Stimulated activated naive B cell treated with anti-CD40 and anti-IgM and Interleukin-4, amounts not matched to agents 10 μg/mL and 1 μg/mL and 100 μg/mL, for 72 hours (primary cell): ENCODE measurements at regions not wholly inside any gene's neighbourhood (a gene's known extent, or its start where the extent isn't known, plus 50 kb on each side); places are given as distances from the start of the nearest gene placed in this dataset.

Source experiments
- ATAC-seq, 2 donors: fragments of 150-1000 bp; cut with Tn5 transposase; replicated peaks; 2 replicates each; pipeline ENCODE4 v1.10.0; 2021; ENCODE audit warnings: moderate library complexity in 1 of 2
- DNase-seq: peaks from one replicate; pipeline ENCODE4 v3.0.0; 2021
- H3K27ac Mint-ChIP-seq: one replicate; pipeline ENCODE4 v1.8.0; 2022; ENCODE audit warnings: mild to moderate bottlenecking, mixed read lengths
- H3K27me3 Mint-ChIP-seq, 2 donors: one replicate each; pipeline ENCODE4 v1.8.0; 2022; ENCODE audit warnings: mixed read lengths in 2 of 2
- H3K36me3 Mint-ChIP-seq, 2 donors: one replicate each; pipeline ENCODE4 v1.8.0; 2022; ENCODE audit warnings: mixed read lengths in 2 of 2, mild to moderate bottlenecking in 1 of 2
- H3K4me1 Mint-ChIP-seq, 2 donors: one replicate each; pipeline ENCODE4 v1.8.0; 2022; ENCODE audit warnings: mixed read lengths in 2 of 2, mild to moderate bottlenecking in 1 of 2
- H3K4me3 Mint-ChIP-seq, 2 donors: one replicate each; pipeline ENCODE4 v1.8.0; 2022; ENCODE audit warnings: mild to moderate bottlenecking in 2 of 2, mixed read lengths in 2 of 2, moderate library complexity in 1 of 2
- H3K9me3 Mint-ChIP-seq, 2 donors: one replicate each; pipeline ENCODE4 v1.8.0; 2022; ENCODE audit warnings: mixed read lengths in 2 of 2, mild to moderate bottlenecking in 1 of 2

DNA sequence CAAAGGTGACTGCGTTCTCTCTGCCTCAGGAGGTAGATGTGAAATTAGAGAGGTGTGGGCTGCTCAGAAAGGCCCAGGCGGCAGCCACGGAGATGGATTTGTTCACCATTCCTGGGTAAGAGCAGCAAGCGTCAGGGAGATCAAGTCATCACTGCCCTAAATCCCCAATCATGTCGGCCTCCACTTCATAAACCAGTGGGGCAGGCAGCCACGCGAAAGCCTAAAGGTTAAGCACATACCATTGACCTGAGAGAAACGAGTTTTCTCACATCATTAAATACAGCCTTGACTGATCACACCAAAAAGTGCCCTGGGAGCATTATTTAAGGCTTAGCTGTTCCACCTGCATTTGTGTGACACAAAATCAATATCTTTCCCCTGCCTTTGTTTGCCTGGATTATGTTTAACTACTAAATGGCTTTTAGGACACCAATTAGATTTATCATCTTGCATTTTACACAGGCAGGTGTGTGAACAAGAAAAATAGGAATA is 50.7 kb upstream of the FOXB1 start:
- H3K9me3 Mint-ChIP-seq = peaks cover 0 to 5% of the 10 kb centered on the region in 2 donors
- H3K36me3 Mint-ChIP-seq = no peaks in the 10 kb centered on the region
- ATAC-seq (no peak), DNase-seq (no peak)
- H3K4me3 Mint-ChIP-seq = no peak overlapping the region
- H3K27me3 Mint-ChIP-seq = peaks cover 7 to 16% of the 10 kb centered on the region in 2 donors
- no peak overlapping the region for H3K27ac Mint-ChIP-seq
- H3K4me1 Mint-ChIP-seq = no peaks in the 10 kb centered on the region

DNA sequence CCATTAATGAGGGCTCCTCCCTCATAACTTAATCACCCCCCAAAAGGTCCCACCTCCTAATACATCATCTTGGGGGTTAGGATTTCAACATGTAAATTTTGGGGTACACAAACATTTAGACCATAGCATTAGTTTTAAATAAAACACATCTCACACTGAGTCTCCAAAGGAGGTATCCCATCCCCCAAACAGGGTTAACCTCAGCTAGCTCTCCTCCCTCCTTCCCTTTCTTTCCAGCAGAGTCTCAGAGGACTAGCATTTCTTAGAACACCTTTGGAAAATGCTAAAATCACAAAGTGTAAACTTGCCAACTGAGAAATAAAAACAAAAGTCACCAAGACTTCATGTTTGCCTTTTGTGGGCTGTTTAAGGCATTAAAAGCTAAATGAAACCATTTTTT is 51.2 kb upstream of the FOXB1 start:
- peaks cover 7 to 16% of the 10 kb centered on the region in 2 donors for H3K27me3 Mint-ChIP-seq
- no peaks in the 10 kb centered on the region for H3K4me1 Mint-ChIP-seq
- ATAC-seq (no peak), DNase-seq (no peak)
- H3K4me3 Mint-ChIP-seq = no peak overlapping the region
- no peak overlapping the region for H3K27ac Mint-ChIP-seq
- no peaks in the 10 kb centered on the region for H3K36me3 Mint-ChIP-seq
- peaks cover 0 to 5% of the 10 kb centered on the region in 2 donors for H3K9me3 Mint-ChIP-seq

DNA sequence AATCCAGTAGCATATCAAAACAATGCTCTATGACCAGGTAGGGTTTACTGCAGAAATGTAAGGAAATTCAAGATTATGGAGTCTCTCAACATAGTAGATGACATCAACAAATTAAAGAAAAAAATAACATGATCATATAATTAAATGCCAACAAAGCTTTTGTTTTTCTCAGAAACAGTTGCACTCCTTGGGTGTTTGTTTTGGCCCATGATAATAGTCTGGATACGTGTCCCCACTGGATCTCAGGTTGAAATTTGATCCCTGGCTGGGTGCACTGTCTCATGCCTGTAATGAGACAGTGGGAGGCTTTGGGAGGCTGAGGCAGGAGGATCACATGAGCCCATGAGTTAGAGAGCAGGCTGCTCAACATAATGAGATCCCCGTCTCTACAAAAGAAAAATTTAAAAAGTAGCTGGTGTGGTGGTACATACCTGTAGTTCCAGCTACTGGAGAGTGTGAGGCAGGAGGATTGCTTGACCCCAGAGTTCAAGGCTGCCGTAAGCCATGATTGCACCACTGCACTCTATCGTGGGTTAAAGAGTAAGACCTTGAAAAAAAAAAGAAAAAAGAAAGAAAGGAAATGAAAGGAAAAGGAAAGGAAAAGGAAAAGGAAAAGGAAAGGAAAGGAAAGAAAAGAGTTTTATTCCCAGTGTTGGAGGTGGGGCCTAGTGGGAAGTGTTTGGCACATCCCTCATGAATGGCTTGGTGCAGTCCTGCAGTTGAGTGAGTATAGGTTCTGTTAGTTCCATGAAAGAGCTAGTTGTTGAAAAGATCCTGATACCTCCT is 53.3 kb upstream of the FOXB1 start:
- Mint-ChIP-seq H3K27me3 (peaks cover 7 to 16% of the 10 kb centered on the region in 2 donors), H3K4me1 (no peaks in the 10 kb centered on the region), H3K27ac (no peak overlapping the region)

DNA sequence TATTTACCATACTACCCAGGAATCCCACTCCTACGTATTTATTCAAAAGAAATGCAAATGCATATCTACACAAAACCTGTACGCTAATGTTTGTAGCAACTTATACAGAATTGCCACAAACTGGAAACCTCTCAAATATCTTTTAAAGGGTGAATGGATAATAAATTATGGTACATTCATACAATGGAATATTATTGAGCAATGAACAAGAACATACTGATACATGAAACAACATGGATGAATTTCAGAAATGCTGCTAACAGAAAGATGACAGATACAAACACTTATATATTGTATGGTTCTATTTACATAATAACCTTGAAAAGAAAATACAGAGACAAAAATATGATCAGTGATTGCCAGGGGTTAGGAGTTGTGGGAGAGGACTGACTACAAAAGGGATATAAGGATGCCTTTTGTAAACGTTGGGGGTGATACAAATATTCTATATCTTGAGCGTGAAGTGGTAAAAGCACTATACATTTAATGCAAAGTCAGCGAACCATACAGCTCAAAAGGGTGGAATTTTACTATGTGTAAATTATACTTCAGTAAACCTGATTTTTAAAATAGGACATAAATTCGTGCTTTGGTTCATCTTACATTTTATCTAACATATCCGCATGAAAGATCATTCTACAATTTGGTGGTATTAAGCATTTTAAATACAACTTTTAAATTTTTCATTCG is 55.0 kb upstream of the FOXB1 start:
- ATAC-seq (no peak), DNase-seq (no peak)
- Mint-ChIP-seq H3K27ac (no peak overlapping the region), H3K9me3 (peaks cover 0 to 5% of the 10 kb centered on the region in 2 donors), H3K4me1 (no peaks in the 10 kb centered on the region), H3K4me3 (no peak overlapping the region), H3K27me3 (peaks cover 9 to 20% of the 10 kb centered on the region in 2 donors), H3K36me3 (no peaks in the 10 kb centered on the region)

More for the DNA sequence above, 53.3 kb upstream of the FOXB1 start:
- DNase-seq (no peak), ATAC-seq (no peak)
- H3K4me3 Mint-ChIP-seq = no peak overlapping the region
- no peaks in the 10 kb centered on the region for H3K36me3 Mint-ChIP-seq
- H3K9me3 Mint-ChIP-seq = peaks cover 0 to 5% of the 10 kb centered on the region in 2 donors

DNA sequence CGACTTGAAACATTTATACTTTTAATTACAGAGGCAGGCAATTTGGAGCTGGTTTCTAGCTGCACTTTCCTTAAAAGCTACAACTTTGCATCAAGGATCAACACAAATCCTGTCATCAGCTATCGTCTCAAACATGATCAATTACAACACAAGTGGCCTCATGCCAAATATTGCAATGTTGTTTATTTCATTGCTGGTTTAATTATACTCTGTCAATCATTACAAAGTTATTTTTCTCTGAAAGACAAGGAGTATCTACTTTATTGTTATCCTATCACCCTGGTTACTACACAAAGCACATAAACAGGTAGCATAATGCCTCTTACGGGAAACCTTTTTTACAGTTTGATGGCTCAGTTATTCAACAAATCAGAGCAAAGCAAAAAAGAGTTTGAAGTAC is 58.0 kb upstream of the FOXB1 start:
- DNase-seq = no peak
- Mint-ChIP-seq H3K27ac (no peak overlapping the region), H3K9me3 (no peaks in the 10 kb centered on the region), H3K4me3 (no peak overlapping the region), H3K36me3 (no peaks in the 10 kb centered on the region), H3K27me3 (peaks cover 9 to 14% of the 10 kb centered on the region in 2 donors), H3K4me1 (no peaks in the 10 kb centered on the region)
- ATAC-seq = no peak

DNA sequence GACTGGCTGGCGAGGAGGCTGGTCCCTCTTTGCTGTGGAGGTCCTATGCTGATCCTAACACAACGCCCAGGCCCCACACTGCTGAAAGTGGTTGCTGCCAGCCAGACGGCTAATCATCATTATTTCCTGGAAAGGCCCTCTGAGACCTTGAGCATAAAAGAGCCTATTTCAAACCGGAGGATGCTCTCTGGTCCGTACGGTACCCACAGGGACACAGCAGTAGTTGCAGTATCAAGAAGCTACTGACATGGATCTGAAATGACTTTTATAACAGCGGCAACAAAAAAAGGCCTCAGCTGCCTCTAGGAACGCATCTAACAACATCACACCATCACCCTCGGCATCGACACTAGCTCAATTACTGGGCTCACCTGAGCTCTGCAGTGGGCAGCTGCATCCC is 59.1 kb upstream of the FOXB1 start:
- DNase-seq (no peak), ATAC-seq (no peak)
- Mint-ChIP-seq H3K9me3 (no peaks in the 10 kb centered on the region), H3K27me3 (peaks cover 9 to 14% of the 10 kb centered on the region in 2 donors), H3K27ac (no peak overlapping the region), H3K4me1 (no peaks in the 10 kb centered on the region), H3K36me3 (no peaks in the 10 kb centered on the region), H3K4me3 (no peak overlapping the region)

DNA sequence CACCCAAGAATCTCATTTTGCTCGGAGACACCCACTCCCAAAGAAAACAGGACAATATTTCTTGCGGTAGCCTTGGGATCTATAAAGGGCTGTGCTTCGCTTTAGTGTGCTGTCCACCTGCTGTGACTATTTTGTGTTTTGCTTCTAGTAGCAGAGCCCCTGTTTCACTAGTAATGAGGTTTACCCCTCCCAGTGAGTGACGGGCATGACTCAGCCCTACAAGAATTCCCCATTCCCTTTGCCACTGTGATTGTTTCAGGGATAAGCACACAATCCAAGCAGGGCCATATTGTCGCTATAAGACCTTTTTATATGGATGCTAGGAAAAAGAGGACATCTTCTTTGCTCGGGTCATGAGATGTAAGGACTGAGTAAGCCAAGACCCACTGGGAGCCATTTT is 62.5 kb upstream of the FOXB1 start:
- Mint-ChIP-seq H3K27me3 (peaks cover 9 to 18% of the 10 kb centered on the region in 2 donors), H3K27ac (no peak overlapping the region), H3K9me3 (no peaks in the 10 kb centered on the region), H3K4me3 (no peak overlapping the region), H3K4me1 (no peaks in the 10 kb centered on the region), H3K36me3 (no peaks in the 10 kb centered on the region)
- ATAC-seq = no peak
- no peak for DNase-seq

DNA sequence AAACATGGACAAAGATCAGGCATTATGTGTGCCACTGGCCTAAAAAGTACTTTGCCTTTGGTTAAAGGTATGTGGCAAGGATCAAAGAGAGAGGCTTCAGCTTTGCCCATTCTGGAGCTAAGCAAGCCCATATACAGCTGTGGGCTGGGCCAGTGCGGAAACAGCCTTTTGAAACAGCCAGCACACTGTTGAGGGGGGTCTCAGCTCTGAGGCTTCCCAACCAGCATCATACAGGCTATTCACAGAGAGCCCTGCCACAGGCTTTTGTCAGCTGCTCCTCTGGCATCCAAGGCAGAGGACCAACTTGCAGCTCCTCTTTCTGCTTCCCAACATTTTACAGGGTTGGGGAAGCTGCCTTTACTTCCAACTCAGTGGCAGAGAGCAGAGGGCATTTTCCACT is 63.2 kb upstream of the FOXB1 start:
- H3K27ac Mint-ChIP-seq = no peak overlapping the region
- H3K4me1 Mint-ChIP-seq = no peaks in the 10 kb centered on the region
- no peak for ATAC-seq

DNA sequence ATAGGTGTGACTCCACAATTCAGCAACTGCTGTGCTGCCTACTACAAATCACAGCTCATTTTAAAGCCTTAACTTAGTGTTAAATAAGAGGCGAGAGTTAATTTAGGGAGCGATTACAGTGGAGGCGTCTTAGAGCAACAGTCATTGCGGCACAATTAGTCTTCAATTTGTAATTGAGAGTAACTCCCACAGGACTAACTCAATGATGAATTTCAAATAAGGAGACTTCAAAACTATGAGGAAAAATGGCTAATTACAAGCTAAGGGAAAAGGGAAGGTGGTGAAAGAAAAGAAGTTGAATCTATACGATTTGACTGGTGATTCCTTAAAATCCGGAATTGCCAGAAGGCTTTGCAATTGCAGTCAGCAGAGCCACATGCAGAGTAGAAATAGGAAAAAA is 63.7 kb upstream of the FOXB1 start:
- H3K4me1 Mint-ChIP-seq = no peaks in the 10 kb centered on the region
- no peak overlapping the region for H3K27ac Mint-ChIP-seq
- H3K4me3 Mint-ChIP-seq = no peak overlapping the region
- no peak for DNase-seq
- peaks cover 9 to 18% of the 10 kb centered on the region in 2 donors for H3K27me3 Mint-ChIP-seq
- no peaks in the 10 kb centered on the region for H3K36me3 Mint-ChIP-seq
- no peak for ATAC-seq
- no peaks in the 10 kb centered on the region for H3K9me3 Mint-ChIP-seq

More for the DNA sequence above, 63.2 kb upstream of the FOXB1 start:
- no peaks in the 10 kb centered on the region for H3K36me3 Mint-ChIP-seq
- H3K4me3 Mint-ChIP-seq = no peak overlapping the region
- no peak for DNase-seq
- H3K9me3 Mint-ChIP-seq = no peaks in the 10 kb centered on the region
- H3K27me3 Mint-ChIP-seq = peaks cover 9 to 18% of the 10 kb centered on the region in 2 donors

DNA sequence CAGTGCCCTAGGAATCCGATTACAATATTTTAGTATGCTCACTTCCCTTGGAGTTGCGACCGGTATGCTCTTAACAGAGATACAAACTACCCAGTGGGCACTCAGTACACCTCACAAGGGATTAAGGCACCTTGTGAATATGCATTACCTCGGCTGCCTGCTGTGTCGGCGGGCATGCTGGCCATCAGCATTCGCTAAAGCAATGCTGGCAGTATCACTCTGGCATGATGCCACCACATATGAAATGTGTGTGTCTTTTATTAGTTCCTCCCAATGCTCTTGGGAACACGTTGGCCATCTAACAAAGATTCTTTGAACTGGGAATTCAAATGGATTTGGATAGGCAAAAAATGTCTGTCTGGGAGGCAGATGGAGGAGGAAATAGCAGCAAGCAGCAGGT is 67.4 kb upstream of the FOXB1 start:
- Mint-ChIP-seq H3K36me3 (no peaks in the 10 kb centered on the region), H3K27me3 (peaks cover 0 to 14% of the 10 kb centered on the region in 2 donors), H3K4me1 (no peaks in the 10 kb centered on the region), H3K27ac (no peak overlapping the region), H3K4me3 (no peak overlapping the region), H3K9me3 (no peaks in the 10 kb centered on the region)
- no peak for DNase-seq
- ATAC-seq = no peak

DNA sequence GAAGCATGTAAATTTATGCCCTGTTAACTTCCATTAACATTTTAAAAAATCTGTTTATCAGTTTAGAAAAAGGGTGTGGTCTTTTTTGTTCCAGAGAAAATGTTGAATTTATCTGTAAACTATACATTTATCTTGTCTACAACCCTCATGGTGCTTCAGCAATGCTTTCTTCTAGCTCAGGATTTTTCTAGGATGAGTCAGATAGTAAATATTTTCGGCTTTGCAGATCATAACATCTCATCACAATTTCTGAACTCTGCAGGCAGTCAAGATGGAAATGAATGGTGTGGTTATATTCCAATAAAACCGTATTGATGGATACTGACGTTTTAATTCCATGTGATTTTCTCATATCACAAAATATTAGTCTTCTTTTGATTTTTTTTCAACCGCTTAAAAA is 70.5 kb upstream of the FOXB1 start:
- Mint-ChIP-seq H3K27ac (no peak overlapping the region), H3K4me3 (no peak overlapping the region), H3K27me3 (peaks cover 10 to 11% of the 10 kb centered on the region in 2 donors), H3K9me3 (no peaks in the 10 kb centered on the region), H3K36me3 (no peaks in the 10 kb centered on the region), H3K4me1 (no peaks in the 10 kb centered on the region)
- ATAC-seq (no peak), DNase-seq (no peak)

DNA sequence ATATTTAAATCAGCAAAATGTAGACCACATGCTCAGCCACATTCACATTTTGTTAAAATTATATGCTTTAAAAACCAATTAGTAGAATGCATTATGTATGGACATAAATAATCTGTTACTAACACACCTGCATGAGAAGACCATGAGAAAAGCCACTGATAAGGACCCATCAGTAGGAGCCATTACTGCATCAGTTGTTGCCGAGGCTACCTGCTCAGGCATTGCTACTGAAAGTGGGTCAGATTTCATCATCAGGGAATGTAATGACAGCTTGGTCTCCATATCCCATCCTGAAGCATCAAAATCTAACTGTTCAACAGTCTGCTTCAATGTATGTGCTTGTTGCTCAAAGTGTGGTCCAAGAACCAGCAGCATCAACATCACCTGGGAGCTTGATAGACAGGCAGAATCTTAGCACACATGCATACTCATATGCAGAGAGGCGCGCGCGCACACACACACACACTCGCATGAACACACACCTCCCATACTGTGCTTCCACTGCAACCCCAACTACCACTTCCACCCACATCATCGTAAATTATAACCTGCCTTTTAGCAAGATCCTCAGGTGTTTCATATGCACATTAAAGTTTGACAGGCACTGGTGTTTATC is 72.4 kb upstream of the FOXB1 start:
- Mint-ChIP-seq H3K27ac (no peak overlapping the region), H3K4me3 (no peak overlapping the region), H3K27me3 (peaks cover 9 to 19% of the 10 kb centered on the region in 2 donors), H3K36me3 (no peaks in the 10 kb centered on the region), H3K9me3 (peaks cover 0 to 2% of the 10 kb centered on the region in 2 donors), H3K4me1 (no peaks in the 10 kb centered on the region)
- DNase-seq = no peak
- ATAC-seq = no peak

DNA sequence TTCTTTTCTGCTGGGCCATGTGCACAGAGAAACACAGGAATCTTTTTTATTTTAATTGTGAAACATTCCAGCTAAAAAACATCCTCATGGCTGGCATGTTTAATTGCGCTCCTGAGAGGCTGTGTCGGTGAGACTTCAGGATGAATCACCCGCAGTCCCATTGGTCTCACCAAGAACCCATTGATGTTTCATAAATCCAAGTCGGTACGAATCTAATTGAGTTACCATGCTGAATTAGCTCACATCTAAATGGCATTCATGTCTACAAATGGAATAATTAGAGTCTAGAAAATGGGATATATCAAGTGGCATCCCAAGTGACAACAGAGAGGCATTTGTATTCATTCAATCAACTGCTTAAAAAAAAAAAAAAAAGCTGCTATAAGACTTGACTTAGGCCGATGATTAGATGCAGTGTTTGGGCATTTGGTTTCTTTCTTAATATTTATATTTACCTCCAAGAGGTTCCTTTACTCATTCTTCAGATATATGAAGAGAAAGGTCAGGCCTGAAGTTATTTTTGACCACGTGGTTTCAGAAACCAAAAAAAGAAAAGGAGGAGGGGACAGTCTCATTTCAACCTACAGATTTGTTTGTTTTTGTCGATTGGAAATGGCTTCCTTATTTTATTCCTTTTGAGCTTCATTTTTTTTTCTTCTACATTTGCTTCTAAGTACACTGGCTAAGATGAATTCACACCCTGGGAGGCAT is 79.1 kb upstream of the FOXB1 start:
- no peak overlapping the region for H3K27ac Mint-ChIP-seq

DNA sequence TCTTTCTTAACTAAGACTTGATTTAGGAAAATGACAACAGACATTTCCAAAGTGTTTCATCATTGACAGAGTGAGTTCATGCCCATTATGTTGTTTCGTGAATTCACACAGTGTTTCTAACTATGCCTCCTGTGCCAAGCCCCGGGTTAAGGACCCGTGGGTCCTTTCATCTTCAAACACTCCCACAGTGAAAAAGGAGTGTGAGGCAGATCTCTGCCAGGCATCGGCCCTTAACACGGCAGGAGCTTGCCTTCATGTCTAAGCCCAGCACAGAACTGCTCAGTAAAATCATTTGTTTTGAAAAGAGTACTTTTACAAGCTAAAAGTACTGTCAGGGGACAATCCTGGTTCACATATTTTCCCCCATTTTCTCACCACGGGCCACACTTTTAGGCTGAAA is 80.0 kb upstream of the FOXB1 start:
- Mint-ChIP-seq H3K4me1 (peaks cover 0 to 4% of the 10 kb centered on the region in 2 donors), H3K27ac (no peak overlapping the region), H3K27me3 (peaks cover 5 to 20% of the 10 kb centered on the region in 2 donors), H3K9me3 (peaks cover 0 to 2% of the 10 kb centered on the region in 2 donors), H3K36me3 (no peaks in the 10 kb centered on the region), H3K4me3 (no peak overlapping the region)
- DNase-seq (no peak), ATAC-seq (no peak)

More for the DNA sequence above, 79.1 kb upstream of the FOXB1 start:
- Mint-ChIP-seq H3K27me3 (peaks cover 9 to 20% of the 10 kb centered on the region in 2 donors), H3K4me1 (no peaks in the 10 kb centered on the region), H3K4me3 (no peak overlapping the region), H3K9me3 (peaks cover 0 to 2% of the 10 kb centered on the region in 2 donors), H3K36me3 (no peaks in the 10 kb centered on the region)
- no peak for ATAC-seq
- no peak for DNase-seq
